HUES64 (cell line): ENCODE measurements at regions not wholly inside any gene's neighbourhood (a gene's known extent, or its start where the extent isn't known, plus 50 kb on each side); places are given as distances from the start of the nearest gene placed in this dataset.

Experiments used
- H3K27ac ChIP-seq: 2 replicates; pipeline ENCODE4 v1.7.0; 2013; ENCODE audit warnings: low read depth, low read length, inconsistent platforms
- H3K27me3 ChIP-seq: 2 replicates; pipeline ENCODE4 v1.6.1; 2013; ENCODE audit warnings: mild to moderate bottlenecking, low read length; ENCODE audit not compliant: insufficient read depth
- H3K36me3 ChIP-seq: 2 replicates; pipeline ENCODE4 v1.6.1; 2013; ENCODE audit warnings: mild to moderate bottlenecking, low read length; ENCODE audit not compliant: insufficient read depth
- H3K4me1 ChIP-seq: 2 replicates; pipeline ENCODE4 v1.6.1; 2013; ENCODE audit warnings: mild to moderate bottlenecking, low read length, moderate library complexity; ENCODE audit not compliant: insufficient read depth
- H3K4me3 ChIP-seq: 2 replicates; pipeline ENCODE4 v1.5.1; 2013; ENCODE audit warnings: mild to moderate bottlenecking, low read length, moderate library complexity
- H3K9ac ChIP-seq: 2 replicates; pipeline ENCODE4 v1.6.1; 2013; ENCODE audit warnings: mild to moderate bottlenecking, low read depth, low read length
- H3K9me3 ChIP-seq: 2 replicates; pipeline ENCODE4 v1.6.1; 2013; ENCODE audit warnings: low read depth, low read length; ENCODE audit not compliant: insufficient read depth
- WGBS: fragments of 150-250, 120-280 bp; methylation state at CpG from one replicate; pipeline ENCODE4 v1.1.7; 2013; ENCODE audit warnings: missing lambda C conversion rate; 5-methylcytosine and 5-hydroxymethylcytosine counted together

GRCh38 chr7:21028599-21028998, 241.9 kb upstream of the SP8 start:
- Histone ChIP-seq H3K4me1 (peaks cover 84% of the 10 kb centered on the region), H3K27me3 (no peaks in the 10 kb centered on the region), H3K4me3 (peak overlapping the region; percentile 1; the same call in 1 of the 2 replicates), H3K9me3 (no peaks in the 10 kb centered on the region), H3K27ac (peak overlapping the region; percentile 79; the same call in 1 of the 2 replicates), H3K36me3 (no peaks in the 10 kb centered on the region), H3K9ac (no peak overlapping the region)
- 38% methylated on average over 3 of the region's 3 CpGs for WGBS

- no peak overlapping the region for H3K9ac ChIP-seq
- H3K27ac ChIP-seq = peak overlapping the region; percentile 79; the same call in 1 of the 2 replicates
- H3K36me3 ChIP-seq = no peaks in the 10 kb centered on the region
- no peaks in the 10 kb centered on the region for H3K27me3 ChIP-seq
- H3K9me3 ChIP-seq = no peaks in the 10 kb centered on the region
- 27% methylated on average over 6 of the region's 6 CpGs for WGBS
- peak overlapping the region; percentile 1; the same call in 1 of the 2 replicates for H3K4me3 ChIP-seq
- H3K4me1 ChIP-seq = peaks cover 83% of the 10 kb centered on the region
Measured at GRCh38 chr7:21029006-21029405, 242.3 kb upstream of the SP8 start.

- H3K4me1 ChIP-seq = peaks cover 69% of the 10 kb centered on the region
- peak overlapping the region; percentile 79; the same call in 1 of the 2 replicates for H3K27ac ChIP-seq
- no peak overlapping the region for H3K9ac ChIP-seq
- H3K9me3 ChIP-seq = no peaks in the 10 kb centered on the region
- no peaks in the 10 kb centered on the region for H3K27me3 ChIP-seq
- no peaks in the 10 kb centered on the region for H3K36me3 ChIP-seq
- 12% methylated on average over 7 of the region's 7 CpGs for WGBS
- H3K4me3 ChIP-seq = peak overlapping the region; percentile 11; the same call in 1 of the 2 replicates
Measured at GRCh38 chr7:21030237-21030871, 243.7 kb upstream of the SP8 start.

- H3K27me3 ChIP-seq = no peaks in the 10 kb centered on the region
- H3K4me3 ChIP-seq = no peak overlapping the region
- H3K9me3 ChIP-seq = peaks cover 4% of the 10 kb centered on the region; the same call in 1 of the 2 replicates
- H3K27ac ChIP-seq = peak overlapping the region; percentile 48
- H3K9ac ChIP-seq = no peak overlapping the region
- no peaks in the 10 kb centered on the region for H3K36me3 ChIP-seq
- peaks cover 54% of the 10 kb centered on the region for H3K4me1 ChIP-seq
- WGBS = 29% methylated on average over 1 of the region's 2 CpGs
Measured at GRCh38 chr7:21041252-21041651, 254.6 kb upstream of the SP8 start.

GRCh38 chr7:21041666-21042065, 255.0 kb upstream of the SP8 start:
- Histone ChIP-seq H3K4me1 (peaks cover 54% of the 10 kb centered on the region), H3K9ac (no peak overlapping the region), H3K27ac (peak overlapping the region; percentile 48), H3K9me3 (peaks cover under 1% of the 10 kb centered on the region; the same call in 1 of the 2 replicates), H3K4me3 (no peak overlapping the region), H3K36me3 (no peaks in the 10 kb centered on the region), H3K27me3 (no peaks in the 10 kb centered on the region)
- 27% methylated on average over 5 of the region's 5 CpGs for WGBS

- no peak overlapping the region for H3K4me3 ChIP-seq
- 95% methylated on average over 4 of the region's 4 CpGs for WGBS
- no peaks in the 10 kb centered on the region for H3K36me3 ChIP-seq
- no peak overlapping the region for H3K27ac ChIP-seq
- peaks cover 54% of the 10 kb centered on the region for H3K4me1 ChIP-seq
- H3K27me3 ChIP-seq = no peaks in the 10 kb centered on the region
- H3K9ac ChIP-seq = no peak overlapping the region
- H3K9me3 ChIP-seq = no peaks in the 10 kb centered on the region
Measured at GRCh38 chr7:21044384-21044783, 257.7 kb upstream of the SP8 start.

- H3K27me3 ChIP-seq = no peaks in the 10 kb centered on the region
- WGBS = 61% methylated on average over 10 of the region's 10 CpGs
- peaks cover 47% of the 10 kb centered on the region for H3K4me1 ChIP-seq
- H3K9me3 ChIP-seq = no peaks in the 10 kb centered on the region
- no peak overlapping the region for H3K9ac ChIP-seq
- H3K4me3 ChIP-seq = no peak overlapping the region
- H3K27ac ChIP-seq = no peak overlapping the region
- H3K36me3 ChIP-seq = no peaks in the 10 kb centered on the region
Measured at GRCh38 chr7:21044913-21045568, 258.4 kb upstream of the SP8 start.

- Histone ChIP-seq H3K27me3 (no peaks in the 10 kb centered on the region), H3K9me3 (no peaks in the 10 kb centered on the region), H3K9ac (no peak overlapping the region), H3K36me3 (no peaks in the 10 kb centered on the region), H3K4me1 (no peaks in the 10 kb centered on the region), H3K4me3 (no peak overlapping the region), H3K27ac (no peak overlapping the region)
- WGBS = 100% methylated on average over 1 of the region's 3 CpGs
Measured at GRCh38 chr7:21051865-21052264, 265.2 kb upstream of the SP8 start.

- Histone ChIP-seq H3K4me3 (no peak overlapping the region), H3K27ac (no peak overlapping the region), H3K36me3 (no peaks in the 10 kb centered on the region), H3K9ac (no peak overlapping the region), H3K4me1 (no peaks in the 10 kb centered on the region), H3K9me3 (peaks cover 10% of the 10 kb centered on the region; the same call in 1 of the 2 replicates), H3K27me3 (no peaks in the 10 kb centered on the region)
- WGBS = 87% methylated on average over 5 of the region's 5 CpGs
Measured at GRCh38 chr7:21054427-21055112, 267.9 kb upstream of the SP8 start.

GRCh38 chr7:21059069-21059468, 272.4 kb upstream of the SP8 start:
- Histone ChIP-seq H3K27ac (no peak overlapping the region), H3K36me3 (no peaks in the 10 kb centered on the region), H3K9me3 (peaks cover 10% of the 10 kb centered on the region; the same call in 1 of the 2 replicates), H3K9ac (no peak overlapping the region), H3K4me3 (no peak overlapping the region), H3K4me1 (no peaks in the 10 kb centered on the region), H3K27me3 (no peaks in the 10 kb centered on the region)
- 96% methylated on average over 2 of the region's 2 CpGs for WGBS

GRCh38 chr7:21063106-21063505, 276.4 kb upstream of the SP8 start:
- Histone ChIP-seq H3K9ac (no peak overlapping the region), H3K4me3 (no peak overlapping the region), H3K27me3 (no peaks in the 10 kb centered on the region), H3K4me1 (no peaks in the 10 kb centered on the region), H3K27ac (no peak overlapping the region), H3K36me3 (no peaks in the 10 kb centered on the region), H3K9me3 (peaks cover 10% of the 10 kb centered on the region; the same call in 1 of the 2 replicates)
- WGBS = 92% methylated on average over 2 of the region's 2 CpGs
